AG10803 (cell line): ENCODE measurements at regions not wholly inside any gene's neighbourhood (a gene's known extent, or its start where the extent isn't known, plus 50 kb on each side); places are given as distances from the start of the nearest gene placed in this dataset.
"Not testable (repeated sequence)": the region's sequence is repeated elsewhere in the genome, so short reads cannot be mapped to it uniquely, and the experiment has no call there.

Source experiments
- DNase-seq: peaks from one replicate; pipeline ENCODE4 v3.0.0; 2010; ENCODE audit warnings: low read depth
- H3K4me3 ChIP-seq: 2 replicates; pipeline ENCODE4 v1.5.1; 2011; ENCODE audit warnings: mild to moderate bottlenecking, low read length, control low read depth
- TF ChIP-seq, protein P1 (sequence below): conservative IDR thresholded peaks from 2 replicates; pipeline ENCODE4 v1.5.1; 2011; ENCODE audit warnings: mild to moderate bottlenecking, low read length, control low read depth, inconsistent platforms

DNA sequence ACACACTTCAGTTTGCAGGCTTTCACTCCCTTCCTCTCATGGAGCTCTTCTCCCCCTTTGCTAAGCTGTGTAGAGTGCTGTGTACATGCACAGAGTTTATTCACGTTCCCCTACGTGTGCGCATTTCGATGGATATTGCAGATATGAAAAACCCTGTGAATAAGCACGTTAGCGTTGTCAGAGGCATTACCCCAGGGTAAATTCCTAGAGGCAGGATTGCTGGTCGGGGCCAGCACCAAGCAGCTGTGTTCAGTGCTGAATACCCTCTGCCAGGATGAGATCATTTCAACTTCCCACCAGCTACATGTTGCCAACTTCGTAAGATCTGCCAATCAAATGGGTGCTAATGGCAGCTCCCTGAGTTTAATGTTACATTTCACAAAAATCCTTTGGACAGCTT lies 172.3 kb upstream of the PPP1R26 start:
- no peak for DNase-seq
- no peak overlapping the region for H3K4me3 ChIP-seq
- TF ChIP-seq, protein P1, sequence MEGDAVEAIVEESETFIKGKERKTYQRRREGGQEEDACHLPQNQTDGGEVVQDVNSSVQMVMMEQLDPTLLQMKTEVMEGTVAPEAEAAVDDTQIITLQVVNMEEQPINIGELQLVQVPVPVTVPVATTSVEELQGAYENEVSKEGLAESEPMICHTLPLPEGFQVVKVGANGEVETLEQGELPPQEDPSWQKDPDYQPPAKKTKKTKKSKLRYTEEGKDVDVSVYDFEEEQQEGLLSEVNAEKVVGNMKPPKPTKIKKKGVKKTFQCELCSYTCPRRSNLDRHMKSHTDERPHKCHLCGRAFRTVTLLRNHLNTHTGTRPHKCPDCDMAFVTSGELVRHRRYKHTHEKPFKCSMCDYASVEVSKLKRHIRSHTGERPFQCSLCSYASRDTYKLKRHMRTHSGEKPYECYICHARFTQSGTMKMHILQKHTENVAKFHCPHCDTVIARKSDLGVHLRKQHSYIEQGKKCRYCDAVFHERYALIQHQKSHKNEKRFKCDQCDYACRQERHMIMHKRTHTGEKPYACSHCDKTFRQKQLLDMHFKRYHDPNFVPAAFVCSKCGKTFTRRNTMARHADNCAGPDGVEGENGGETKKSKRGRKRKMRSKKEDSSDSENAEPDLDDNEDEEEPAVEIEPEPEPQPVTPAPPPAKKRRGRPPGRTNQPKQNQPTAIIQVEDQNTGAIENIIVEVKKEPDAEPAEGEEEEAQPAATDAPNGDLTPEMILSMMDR = no peak

DNA sequence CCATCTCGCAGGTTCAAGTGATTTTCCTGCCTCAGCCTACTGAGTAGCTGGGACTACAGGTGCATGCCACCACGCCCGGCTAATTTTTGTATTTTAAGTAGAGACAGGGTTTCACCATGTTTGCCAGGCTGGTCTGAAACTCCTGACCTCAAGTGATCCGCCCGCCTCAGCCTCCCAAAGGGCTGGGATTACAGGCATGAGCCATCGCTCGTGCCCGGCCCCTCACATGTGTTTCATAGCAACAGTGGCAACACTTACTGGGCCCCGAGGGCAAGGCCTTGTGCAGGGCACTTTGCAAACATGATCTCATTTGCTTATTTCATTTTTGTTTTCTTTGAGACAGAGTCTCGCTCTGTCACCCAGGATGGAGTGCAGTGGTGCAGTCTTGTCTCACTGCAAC lies 171.7 kb upstream of the PPP1R26 start:
- DNase-seq, H3K4me3 ChIP-seq: not testable (repeated sequence)

DNA sequence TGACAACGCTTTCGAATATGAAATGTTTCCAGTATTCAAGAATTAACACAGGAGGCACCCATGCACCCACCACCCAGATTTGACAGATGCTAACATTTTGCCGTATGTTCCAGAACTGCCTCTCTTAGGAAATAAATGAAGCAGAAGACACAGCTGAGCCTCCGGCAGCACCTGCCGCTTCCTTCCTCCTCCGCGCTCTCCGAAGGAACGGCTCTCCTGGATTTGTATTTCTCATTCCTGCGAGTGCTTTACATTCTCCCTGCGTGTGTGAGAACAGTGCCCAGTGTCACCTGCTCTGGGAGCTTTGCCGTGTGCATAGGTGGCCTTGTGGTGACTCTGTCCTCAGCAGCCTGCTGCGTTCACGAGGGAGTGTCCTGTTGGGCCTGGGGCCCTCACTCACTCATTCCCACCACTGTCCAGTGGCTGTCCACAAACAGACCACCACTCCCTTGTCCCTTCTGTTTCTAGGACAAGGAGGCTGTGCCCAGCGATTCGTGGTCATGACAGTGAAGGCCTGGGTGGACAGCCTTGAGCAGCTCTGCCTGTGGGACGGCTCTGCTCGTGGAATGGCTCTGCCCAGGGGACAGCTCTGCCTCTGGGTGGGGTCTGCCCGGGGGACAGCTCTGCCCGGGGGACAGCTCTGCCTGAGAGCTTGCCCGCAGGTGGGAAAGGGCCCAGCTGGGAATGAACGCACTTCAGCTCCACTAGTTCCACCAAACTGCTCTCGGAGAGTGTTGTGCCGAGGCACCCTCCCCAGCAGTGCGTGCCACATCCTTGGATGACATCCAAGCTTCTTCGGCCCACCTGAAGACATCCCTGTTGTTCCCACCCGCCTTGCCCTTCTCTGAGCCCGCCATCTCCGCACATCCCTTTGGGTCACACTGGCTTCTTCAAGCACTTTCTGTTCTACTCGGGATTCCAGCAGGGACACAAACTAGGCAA lies 170.5 kb upstream of the PPP1R26 start:
- TF ChIP-seq, protein P1 = no peak
- DNase-seq = no peak
- no peak overlapping the region for H3K4me3 ChIP-seq

DNA sequence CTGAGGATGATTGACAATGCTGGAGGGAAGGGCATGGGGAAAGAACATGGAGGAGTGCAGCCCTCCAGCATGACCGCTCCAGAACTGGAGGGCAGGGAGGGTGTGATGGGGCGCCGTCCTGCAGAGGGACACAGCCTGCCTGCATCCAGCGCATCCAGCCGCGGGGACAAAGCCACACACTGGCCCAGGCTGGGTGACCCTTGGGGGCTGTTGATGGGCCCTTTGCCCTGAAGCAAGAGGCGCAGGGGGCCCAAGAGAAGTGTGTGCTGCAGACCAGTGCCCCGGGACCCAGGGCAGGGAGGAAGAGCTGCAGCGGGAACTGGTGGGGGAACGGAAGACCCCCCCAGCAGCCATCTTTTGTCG lies 169.8 kb upstream of the PPP1R26 start:
- no peak for DNase-seq
- H3K4me3 ChIP-seq = no peak overlapping the region
- TF ChIP-seq, protein P1 = no peak

DNA sequence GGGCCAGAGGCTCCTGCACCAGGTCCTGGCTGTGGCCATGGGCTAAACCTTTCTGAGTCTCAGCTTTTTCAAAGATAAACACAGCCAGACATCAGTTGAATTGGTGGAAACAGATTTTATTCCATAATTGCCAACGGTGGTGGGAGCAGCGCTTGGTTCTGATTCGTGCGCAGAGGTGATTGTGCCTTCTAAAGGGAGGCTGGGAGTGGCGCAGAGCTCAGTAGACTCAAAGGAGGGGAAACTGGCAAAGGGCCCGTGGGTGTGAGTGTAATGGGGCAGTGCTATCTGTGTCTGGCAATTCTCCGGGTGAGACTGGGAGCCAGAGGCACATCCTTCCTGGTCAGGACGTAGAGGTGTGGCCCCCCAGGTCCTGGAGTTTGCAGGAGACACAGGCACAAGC lies 169.4 kb upstream of the PPP1R26 start:
- H3K4me3 ChIP-seq = no peak overlapping the region
- no peak for DNase-seq
- TF ChIP-seq, protein P1 = no peak

DNA sequence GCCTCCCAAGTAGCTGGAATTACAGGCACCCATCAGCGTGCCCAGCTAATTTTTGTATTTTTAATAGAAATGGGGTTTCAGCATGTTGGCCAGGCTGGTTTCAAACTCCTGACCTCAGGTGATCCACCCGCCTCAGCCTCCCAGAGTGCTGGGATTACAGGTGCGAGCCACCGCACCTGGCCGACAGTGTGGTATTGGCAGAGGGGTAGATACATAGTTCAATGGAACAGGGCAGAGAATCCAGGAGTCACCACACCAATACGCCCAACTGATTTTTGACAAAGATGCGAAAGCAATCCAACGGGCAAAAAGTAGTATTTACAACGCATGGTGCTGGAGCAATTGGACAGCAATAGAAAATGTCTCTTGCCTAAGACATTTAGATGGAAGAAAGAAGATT lies 164.0 kb upstream of the PPP1R26 start:
- TF ChIP-seq, protein P1 = no peak
- no peak for DNase-seq
- no peak overlapping the region for H3K4me3 ChIP-seq

DNA sequence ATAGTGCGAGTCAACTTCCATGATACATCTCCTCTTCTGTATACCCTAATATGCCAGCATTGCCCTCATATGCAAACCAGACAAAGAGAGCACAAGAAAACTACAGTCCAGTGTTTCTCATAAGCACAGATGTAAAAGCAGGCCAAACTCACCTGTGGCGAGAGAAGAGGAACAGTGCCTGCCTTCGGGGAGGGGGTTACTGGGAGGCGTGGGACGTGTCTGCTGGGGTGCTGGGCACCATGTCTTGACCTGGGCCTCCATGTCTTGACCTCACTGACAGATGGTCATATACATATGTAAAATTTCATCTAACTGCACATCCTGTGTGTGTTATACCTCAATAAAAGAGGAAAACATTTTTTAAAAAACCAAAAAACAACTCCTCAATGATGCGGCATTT lies 159.3 kb upstream of the PPP1R26 start:
- no peak overlapping the region for H3K4me3 ChIP-seq
- TF ChIP-seq, protein P1 = no peak
- no peak for DNase-seq
